ENCODE measurements at regions not wholly inside any gene's neighbourhood (a gene's known extent, or its start where the extent isn't known, plus 50 kb on each side); places are given as distances from the start of the nearest gene placed in this dataset.

DNA sequence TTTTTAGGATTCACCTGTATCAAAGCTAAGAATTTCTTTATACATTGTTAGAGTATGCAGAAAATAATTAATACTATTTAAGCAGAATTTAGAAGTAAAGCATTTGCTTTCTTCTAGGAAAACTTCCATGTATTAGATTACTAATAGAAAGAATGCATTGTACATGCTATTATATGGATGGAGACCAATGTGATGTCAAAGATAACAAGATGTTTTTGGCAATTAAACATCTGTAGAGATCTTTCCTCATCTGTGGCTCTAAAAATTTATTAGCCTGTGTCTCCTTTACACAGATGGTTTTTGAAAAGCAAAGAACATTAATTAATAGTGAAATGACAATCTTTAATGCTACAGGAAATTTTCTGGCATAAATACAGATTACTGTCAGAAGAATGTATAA lies 198.4 kb upstream of the CCDC179 start:
- TF ChIP-seq, protein P1, sequence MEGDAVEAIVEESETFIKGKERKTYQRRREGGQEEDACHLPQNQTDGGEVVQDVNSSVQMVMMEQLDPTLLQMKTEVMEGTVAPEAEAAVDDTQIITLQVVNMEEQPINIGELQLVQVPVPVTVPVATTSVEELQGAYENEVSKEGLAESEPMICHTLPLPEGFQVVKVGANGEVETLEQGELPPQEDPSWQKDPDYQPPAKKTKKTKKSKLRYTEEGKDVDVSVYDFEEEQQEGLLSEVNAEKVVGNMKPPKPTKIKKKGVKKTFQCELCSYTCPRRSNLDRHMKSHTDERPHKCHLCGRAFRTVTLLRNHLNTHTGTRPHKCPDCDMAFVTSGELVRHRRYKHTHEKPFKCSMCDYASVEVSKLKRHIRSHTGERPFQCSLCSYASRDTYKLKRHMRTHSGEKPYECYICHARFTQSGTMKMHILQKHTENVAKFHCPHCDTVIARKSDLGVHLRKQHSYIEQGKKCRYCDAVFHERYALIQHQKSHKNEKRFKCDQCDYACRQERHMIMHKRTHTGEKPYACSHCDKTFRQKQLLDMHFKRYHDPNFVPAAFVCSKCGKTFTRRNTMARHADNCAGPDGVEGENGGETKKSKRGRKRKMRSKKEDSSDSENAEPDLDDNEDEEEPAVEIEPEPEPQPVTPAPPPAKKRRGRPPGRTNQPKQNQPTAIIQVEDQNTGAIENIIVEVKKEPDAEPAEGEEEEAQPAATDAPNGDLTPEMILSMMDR (IDR thresholded peaks at IDR 0.05 in 4 of 5, conservative IDR thresholded peaks at IDR 0.05 in 1 of 5) = no peak
- no peak for TF ChIP-seq POLR2A (IDR thresholded peaks at IDR 0.05)
